NCI-H82 (cell line): ENCODE measurements at regions not wholly inside any gene's neighbourhood (a gene's known extent, or its start where the extent isn't known, plus 50 kb on each side); places are given as distances from the start of the nearest gene placed in this dataset.
"Not testable (repeated sequence)": the region's sequence is repeated elsewhere in the genome, so short reads cannot be mapped to it uniquely, and the experiment has no call there.

Experiments used
- DNase-seq: peaks from one replicate; lab custom pipeline; 2025; lab: John Stamatoyannopoulos, UW

DNA sequence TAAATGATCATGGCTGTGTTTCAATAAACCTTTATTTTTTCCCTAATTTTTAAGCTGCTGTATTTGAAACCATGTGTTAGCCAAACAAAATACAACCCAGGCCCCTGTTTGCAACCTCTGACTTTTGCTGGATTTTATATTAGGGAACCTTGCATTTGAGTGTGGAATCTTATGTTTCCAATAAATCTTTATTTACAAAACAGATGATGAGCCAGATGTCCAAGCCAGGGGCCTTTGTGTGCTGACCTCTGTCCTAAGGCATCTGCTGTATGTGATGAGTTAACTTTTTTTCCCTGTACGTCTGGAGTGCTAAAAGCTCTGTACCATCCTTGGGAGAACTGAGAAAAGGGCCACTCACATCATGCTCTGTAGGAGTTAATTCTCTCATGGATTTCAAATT is 162.9 kb downstream of the TRIB2 start:
- peak; percentile 38 for DNase-seq

DNA sequence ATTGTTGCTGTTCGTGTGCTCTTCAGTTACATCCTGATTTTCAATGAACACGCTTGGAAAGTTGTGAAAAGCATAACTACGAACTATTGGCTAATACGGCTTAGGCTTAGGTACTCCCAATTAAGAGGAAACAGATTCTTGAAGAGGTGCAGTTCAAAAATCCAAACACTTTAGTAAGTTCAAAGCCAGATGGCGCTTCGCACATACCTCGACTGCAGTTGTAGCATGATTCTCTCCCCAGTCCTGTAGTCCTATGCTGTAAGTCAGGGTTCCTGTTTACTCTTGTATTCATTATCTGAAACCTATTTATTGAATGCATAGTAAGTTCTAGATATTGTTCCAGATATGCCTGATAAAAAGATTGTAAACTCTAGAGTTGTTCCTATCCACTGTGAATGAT is 165.2 kb downstream of the TRIB2 start:
- peak; percentile 54 for DNase-seq

DNA sequence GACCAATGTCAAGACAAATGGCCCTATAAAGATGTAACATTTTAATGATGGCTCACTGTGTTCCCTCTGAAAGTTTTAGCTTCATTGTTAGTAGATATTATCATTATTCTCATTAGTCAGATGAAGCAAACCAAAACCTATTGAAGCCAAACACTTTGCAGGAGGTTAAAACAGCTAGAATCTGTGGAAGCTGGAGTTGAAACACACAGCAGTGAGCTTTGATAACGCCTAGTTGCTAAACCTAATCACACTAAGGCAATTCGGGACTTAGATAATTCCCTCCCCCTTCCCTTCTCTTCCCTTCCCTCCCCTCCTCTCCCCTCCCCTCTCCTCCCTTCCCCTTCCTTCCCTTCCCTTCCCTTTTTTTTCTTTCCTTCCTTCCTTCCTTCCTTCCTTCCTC is 165.7 kb downstream of the TRIB2 start:
- DNase-seq = peak; percentile 48

DNA sequence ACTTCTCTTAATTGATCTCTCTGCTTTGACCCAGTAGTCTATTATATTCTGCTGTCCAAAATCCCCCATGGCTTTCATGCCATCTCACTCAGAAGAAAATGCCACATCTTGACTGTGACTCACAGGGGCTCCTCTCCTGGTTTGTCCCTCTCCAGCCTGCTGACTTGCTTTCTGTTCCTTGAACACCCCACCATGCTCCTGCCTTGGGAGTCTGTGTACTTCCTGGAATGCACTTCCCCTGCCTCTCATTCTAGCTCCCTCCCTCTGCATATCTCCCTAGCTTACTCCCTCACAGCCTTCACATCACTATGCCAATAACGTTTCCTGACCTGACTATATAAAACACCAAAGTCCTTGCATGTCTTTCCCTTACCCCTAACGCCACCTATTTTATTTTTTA is 167.2 kb downstream of the TRIB2 start:
- no peak for DNase-seq

DNA sequence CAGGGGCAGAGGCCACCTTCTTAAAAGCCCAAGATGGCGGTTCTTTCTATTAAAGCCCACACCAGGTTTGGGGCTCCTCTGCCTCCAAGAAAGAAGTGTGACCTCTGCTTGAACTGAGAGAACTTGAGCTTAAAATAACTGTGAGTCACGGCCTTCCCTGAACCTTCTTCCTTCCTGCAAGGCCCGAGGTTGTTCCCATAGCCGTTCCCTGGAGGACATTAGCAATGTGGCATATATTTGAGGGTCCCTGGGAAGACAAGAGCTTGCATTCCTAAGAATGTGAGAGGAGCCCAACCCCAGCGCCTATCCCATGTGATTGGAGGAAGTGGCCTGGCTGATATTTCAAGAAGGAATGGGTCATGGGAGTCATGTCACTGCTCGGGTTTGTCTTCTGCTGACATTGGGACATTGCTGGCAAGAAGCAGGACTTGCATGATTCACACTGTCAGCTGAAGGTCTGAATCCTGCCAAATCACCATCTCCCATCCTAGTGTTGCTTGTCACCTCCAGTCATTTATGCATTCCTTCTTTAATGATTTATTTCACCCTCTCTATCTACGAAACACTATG is 168.1 kb downstream of the TRIB2 start:
- no peak for DNase-seq

DNA sequence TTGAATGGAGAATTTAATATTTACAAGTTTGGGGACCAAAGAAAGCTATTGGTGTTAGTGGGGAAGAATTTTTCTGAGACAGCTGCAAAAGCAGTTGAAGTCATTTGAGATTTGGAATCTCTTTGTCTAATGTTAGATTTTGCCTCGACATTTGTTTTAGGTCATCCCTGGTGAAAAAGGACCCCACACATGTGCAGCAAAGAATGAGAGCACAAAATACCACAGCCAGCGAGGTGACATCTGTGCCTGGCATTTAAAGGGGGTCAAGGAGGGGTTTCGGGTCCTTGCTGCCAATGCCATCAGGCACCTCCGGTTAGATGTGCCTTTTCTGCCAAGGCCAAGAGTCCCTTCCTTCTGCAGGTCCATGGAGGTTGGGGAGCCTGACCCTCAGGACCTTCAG is 173.3 kb downstream of the TRIB2 start:
- DNase-seq = no peak

DNA sequence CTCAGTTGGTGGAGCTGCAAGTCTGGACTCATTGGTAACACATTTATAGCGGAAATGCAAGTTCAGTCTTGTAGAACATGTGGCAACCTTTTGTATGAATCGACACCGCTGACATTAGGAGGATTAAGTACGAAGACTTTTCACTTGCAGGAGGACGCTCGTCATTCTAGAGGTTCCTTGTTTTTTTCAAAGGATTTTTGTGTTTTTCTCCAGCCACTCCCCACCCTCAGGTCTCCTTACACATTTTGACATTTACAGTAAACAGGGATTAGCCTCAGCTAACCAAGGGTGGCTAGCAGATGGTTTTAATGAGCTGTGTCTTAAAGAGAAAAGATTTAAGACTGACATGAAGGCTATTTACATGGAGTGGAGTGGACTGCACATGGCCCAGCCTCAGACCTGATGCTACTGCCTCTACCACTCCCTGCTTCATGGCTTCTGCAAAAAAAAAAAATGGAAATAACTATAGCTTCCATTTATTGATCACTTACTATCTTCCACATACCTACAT is 173.8 kb downstream of the TRIB2 start:
- peak; percentile 87 for DNase-seq

DNA sequence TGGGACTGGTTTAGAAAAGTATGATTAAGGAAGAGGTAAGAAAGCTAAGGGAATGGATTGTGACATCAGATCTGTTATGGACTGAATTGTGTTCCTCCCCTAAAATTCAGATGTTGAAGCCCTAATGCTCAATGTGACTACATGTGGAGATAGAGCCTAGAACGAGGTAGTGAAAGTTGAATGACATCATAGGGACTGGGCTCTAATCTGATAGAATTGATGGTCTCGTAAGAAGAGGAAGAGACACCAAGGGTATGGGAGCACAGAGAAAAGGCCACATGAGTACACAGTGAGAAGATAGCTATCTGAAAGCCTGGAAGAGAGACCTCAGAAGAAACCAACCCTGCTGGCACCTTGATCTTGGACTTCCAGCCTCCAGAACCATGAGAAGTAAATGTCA is 178.3 kb downstream of the TRIB2 start:
- no peak for DNase-seq

GRCh38 chr2:12896318-12896982 is 179.7 kb downstream of the TRIB2 start:
- DNase-seq = no peak

DNA sequence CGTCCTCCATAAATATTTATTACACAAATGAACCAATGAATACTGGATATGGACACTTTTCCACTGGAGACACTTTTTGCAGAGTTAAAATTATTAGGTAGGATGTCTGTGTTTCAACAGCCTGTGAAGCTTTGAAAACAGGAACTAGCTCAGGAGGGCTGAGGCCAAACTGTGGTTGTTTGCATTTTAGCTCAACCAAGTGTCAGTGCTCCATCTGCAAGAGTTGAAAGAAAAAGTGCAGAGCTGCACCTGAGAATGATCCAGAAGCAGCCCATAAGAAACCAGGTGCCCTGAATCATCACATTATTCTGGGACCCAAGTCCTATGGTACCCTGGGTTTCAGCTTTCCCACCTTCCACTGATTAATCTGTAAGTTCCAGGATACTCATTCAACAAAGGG is 180.4 kb downstream of the TRIB2 start:
- DNase-seq = no peak

GRCh38 chr2:12903272-12903671 is 186.5 kb downstream of the TRIB2 start:
- no peak for DNase-seq

DNA sequence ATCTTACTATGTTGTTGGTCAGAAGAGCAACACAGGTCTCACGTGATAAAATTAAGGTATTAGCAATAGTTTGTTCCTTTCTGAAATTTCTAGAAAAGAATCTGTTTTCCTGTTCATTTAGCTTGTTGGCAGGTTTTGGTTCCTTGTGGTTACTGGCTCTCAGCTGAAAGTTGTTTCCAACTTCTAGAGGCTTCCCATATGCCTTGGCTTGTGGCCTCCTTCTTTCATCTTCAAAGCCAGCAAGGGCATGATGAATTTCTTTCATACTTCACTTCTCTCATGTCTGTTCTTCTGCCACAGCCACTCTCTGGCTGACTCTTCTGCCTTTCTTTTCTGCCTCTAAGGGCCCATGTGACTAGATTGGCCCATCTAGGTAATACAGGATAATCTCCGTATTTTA is 193.7 kb downstream of the TRIB2 start:
- peak; percentile 65 for DNase-seq

- DNase-seq = no peak
These were observed 199.1 kb downstream of the TRIB2 start for GRCh38 chr2:12915787-12916186.

DNA sequence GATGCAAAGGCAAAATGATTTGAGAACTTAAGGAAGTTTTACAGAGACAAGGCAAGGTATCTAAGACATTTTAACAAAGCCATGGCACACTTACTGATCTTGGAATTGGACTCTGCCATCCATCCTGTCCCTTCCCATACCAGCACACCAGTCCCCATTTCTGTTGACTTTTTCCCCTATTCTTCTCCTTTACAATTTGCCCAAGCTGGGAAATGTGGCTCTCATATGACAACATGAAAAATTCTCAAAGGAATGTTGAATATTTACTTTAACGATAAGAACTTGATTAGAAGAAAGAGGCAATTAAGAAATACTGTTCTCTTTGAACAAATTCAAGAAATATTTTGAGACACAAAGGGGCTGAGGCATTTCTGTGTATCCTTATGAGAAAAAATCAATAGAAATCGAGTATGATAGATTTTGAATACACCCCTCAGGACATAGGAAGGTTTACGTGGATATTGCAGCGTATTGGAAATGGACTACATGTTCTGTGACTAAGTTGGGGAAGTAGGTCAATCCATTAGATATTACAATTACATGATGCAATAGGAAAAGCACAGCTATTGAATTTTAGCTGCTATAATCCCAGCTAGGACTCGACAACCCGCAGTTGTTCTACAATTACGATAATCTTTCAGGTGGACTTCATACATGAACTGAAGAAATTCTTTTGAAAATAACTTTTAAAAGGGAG is 201.6 kb downstream of the TRIB2 start:
- no peak for DNase-seq

DNA sequence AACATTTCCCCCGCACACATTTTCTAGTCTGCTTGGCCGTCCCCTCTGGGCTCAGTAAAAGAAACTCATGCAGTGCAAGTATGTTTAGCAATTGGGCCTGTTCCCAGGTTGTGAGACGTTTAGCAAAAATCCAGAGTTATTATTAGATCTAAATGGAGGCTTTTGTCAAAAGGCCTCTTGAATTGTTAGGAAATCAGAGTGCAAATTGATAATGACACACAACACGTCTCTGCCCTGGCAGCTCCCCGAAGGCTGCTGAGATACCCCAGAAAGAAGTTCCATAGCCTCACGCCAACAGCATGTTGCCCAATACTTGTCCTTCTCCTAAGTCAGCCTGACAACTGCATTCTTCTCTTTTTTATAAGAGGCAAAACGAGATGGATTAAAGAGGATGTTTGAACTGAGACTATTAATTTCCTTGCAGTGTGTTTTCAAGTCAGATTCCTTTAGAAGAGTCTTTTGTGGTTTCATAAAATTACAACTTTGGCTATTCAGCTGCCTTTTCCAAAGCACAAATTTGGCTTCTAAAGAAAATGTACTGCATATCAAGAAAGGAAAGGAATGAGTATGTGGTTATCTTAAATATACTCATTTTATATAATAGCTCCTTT is 202.2 kb downstream of the TRIB2 start:
- no peak for DNase-seq

DNA sequence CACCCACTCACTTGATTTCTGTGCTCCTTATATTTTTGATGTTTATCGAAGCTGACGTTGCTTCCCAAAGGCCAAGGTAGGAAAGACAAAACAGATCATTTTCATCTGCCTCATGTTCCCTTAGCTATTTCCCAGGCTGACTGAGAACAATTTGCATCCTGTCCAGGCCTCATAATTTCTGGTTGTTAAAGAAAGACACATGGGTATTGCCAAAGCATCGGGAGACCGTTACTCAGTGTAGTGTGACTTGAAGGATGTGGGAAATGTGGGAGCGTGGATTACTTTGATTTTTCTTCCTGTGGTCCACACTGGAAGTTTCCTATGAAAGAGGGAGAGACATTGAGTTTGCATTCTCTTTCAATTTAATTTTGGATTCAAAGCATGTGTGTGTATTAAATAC is 204.6 kb downstream of the TRIB2 start:
- DNase-seq = no peak

GRCh38 chr2:12923907-12924610 is 207.3 kb downstream of the TRIB2 start:
- DNase-seq = no peak

GRCh38 chr2:12926641-12927040 is 209.9 kb downstream of the TRIB2 start:
- DNase-seq = not testable (repeated sequence)

DNA sequence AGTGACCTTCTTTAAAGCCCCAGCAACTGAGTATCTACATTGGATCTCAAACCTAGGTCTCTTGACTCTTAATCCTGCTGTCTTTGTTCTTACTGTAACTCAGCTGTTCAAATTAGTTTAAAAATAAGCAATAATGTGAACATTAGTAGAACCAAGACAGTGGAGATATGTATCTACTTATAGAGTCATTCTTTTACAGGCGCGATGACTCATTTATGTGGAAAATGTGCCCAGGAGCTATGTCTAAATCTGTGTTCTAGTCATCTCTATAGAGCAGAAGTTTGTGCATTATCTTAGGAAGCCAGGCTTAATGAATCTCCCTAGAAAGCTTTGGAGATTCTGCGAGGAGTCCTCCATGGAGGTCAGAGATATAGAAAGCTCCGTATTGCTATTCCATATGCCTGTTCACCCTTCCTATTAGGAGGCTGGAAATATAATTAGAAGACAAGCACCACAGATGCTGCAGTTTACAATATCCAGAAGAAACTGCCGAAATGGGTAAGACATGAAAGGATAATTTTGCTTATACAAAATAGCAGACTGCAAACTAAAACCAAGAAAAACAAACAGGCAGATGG is 211.6 kb downstream of the TRIB2 start:
- peak; percentile 73 for DNase-seq

GRCh38 chr2:12928775-12929401 is 212.2 kb downstream of the TRIB2 start:
- peak; percentile 77 for DNase-seq

DNA sequence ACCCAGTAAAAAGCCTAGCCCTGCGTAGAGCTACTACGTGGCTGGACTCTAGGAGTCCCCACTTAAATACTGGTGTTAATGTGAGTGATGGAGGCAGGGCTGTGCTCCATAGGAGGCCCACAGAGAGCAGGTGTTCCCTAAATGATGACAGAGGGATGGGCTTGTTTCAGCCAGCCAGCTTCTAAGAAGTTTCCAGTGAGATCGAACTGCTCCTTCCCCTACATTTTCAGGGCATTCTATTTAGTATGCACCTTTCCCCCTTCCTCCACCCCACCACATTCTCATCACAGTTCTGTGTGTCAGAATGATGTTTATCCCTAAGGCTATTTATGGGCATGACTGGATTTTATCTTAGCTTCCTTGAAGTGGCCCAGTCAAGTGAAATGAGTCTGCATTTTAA is 213.0 kb downstream of the TRIB2 start:
- DNase-seq = peak; percentile 15
